ENCODE measurements at regions not wholly inside any gene's neighbourhood (a gene's known extent, or its start where the extent isn't known, plus 50 kb on each side); places are given as distances from the start of the nearest gene placed in this dataset.

- no peak for DNase-seq
Measured at GRCh38 chr13:70362820-70363570, 254.7 kb upstream of the KLHL1 start.

DNA sequence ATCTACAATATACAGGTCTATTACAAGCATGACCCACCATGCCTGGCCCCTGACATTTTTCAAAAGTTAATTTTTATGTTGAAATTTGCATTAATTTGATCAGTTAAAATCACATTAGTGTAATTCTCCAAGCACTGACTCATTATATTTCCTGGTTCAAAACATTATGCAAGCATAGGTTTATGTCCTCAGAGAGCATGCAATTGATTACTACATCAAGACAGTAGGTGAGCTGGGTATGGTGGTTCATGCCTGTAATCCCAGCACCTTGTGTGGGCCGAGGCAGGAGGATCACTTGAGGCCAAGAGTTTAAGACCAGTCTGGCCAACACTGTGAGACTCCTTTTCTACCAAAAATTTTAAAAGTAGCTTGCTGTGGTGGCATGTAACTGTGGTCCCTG is 248.8 kb upstream of the KLHL1 start:
- no peak for DNase-seq

DNA sequence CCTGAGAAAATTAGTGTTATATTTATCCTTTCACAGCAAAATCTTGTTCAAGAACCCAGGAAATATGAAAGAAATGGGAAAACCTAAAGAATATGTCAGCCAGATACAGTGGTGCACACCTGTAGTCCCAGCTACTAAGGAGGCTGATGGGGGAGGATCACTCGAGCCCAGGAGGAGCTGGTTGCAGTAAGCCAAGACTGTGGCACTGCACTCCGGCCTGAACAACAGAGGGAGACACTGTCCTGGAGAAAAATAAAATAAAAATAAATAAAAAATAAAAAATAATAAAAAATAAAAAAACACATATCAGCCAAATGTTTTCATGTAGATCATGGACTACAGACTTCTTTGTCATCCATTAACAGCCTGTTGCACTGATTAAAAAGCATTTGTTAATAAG is 244.8 kb upstream of the KLHL1 start:
- DNase-seq = no peak

DNA sequence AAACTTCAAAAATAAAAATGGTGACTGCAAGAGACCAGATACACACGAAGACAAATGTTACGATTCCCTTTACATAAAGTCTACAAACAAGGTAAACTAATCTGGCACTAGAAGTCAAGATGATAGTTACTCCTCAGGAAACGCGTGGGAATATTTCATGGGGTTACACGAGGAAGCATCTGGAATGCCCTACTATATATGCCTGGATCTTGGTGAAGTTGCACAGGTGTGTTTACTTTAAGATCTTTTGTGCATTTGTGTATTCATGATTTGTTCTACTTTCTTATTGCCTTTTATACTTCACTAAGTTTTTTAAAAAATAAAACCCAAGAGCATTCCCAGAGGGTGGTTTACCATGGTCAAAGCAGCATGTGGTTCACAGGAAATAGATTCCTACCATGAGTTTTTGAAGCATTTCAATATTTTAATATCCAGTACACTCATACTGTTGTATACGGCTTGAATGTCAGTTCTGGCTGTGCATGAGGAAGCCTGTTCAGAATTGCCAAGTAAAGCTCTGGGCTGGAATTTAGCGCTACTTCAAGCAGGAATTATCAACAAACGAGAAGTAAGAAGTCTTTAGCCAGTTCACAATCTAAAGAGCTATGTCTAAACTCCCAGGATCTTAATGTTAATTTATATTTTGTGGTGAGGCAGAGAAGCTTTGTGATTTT is 239.8 kb upstream of the KLHL1 start:
- DNase-seq = no peak

- no peak for DNase-seq
Measured at GRCh38 chr13:70339738-70340137, 231.5 kb upstream of the KLHL1 start.

GRCh38 chr13:70338609-70339008 is 230.4 kb upstream of the KLHL1 start:
- DNase-seq = no peak

DNA sequence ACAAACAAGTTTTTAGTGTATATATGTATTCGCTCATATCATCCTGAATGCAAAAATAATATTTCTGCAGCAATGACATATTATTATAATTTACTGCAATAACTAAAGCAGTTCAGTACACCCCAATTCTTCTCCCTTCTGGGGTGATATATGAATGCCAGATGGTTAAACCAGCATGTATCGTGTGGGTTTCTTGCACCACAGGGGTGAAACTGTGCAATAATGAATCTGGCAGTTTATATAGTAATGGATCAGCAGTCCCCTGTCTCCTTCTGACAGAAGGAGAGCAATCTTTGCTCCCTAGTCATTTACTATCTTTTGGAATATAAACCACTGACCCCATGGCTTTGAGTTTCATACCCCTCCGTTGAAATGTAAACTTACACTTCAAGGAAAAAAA is 228.6 kb upstream of the KLHL1 start:
- DNase-seq = no peak

DNA sequence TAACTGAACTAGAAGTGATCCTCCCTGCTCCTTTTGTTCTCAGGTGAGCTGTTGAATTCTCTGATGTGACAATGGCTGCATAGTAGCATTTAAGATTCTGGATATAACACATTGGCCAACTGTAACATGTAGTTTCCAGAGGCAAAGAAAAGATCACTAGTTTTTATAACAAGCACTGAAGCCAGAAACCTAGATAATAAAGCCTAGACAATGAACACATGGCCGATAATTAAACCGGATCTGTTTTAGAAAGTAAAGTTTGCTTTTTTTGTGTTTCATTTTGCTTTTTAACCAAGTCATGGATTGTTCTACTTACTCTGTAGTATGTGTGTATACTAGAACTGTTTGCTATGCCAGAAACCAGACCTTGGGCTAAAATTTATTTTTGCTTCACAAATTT is 225.5 kb upstream of the KLHL1 start:
- no peak for DNase-seq

GRCh38 chr13:70330697-70331361 is 222.6 kb upstream of the KLHL1 start:
- DNase-seq = no peak

DNA sequence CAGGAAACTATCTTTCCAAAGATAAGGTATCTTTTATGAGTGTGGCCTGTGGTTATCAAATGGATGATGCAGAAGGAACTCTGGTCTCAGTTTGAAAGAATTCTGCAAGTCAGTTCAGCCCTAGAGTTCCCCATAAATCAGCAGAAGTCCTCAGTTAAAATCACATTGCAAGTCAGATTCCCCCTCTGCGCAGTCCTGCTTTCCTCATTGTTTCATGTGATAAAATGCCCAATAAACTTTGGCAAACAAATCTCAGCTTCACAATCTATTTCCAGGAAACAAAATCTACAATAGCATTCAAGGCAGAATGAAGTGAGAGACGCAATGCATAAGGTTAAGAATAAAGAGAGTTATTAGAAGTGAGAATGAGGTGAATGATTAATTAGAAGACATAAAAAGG is 216.3 kb upstream of the KLHL1 start:
- DNase-seq = no peak

DNA sequence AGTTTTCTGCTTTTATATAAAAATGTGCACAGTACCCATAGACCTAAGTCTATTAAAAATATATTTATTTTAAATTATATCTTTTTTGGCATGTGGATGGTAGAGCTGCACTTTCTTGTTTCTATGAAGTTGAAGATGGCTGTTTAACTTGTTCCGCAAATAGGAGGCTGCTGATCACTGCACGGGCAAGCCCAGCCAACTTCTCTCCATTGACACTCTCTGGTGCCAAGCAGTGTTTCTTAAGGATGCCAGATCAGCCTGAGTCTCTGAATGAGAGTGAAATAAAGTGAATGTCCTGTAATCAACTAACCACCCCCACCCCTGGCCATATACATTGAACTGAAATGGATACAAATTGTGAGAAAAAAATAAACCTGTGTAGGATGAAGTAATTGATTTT is 202.9 kb upstream of the KLHL1 start:
- no peak for DNase-seq

GRCh38 chr13:70310396-70311119 is 202.3 kb upstream of the KLHL1 start:
- DNase-seq = no peak

- DNase-seq = no peak
Measured at GRCh38 chr13:70297189-70297616, 189.0 kb upstream of the KLHL1 start.

DNA sequence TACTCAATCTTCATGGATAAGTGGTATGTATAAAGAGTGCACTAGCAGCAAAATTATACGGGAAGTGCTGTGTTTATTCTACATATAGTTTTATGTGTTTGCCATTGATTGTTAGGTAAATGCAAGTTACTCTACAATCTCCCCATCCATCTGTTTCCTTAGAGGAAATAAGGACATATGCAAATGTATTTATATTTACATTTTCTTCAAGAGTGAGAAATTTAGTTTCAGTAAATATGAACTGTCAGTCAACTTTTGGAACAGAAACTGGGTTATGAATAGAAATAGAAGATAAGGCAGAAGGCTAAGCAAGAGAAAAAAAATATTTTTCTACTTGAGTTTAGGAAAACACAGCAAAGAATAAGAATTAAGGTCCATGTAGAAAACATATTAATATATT is 176.1 kb upstream of the KLHL1 start:
- no peak for DNase-seq

DNA sequence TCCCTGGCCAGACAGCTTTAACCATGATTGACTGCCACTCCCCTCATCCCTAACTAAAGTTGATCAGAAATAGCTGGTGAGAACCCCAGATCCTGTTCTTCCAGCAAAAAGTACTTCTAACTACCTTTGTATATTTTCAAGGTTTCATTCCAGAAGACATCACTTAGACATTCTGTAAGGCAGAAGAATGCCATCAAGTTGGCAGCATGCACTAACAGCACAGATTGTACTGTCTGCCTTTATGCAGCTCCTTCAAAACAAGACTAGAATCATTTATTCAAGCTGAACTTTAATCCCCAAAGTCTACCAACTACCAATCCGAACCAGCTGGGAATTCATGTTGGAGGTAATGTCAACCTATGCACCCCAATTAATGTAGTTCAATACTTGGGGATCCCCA is 167.6 kb upstream of the KLHL1 start:
- DNase-seq = no peak

DNA sequence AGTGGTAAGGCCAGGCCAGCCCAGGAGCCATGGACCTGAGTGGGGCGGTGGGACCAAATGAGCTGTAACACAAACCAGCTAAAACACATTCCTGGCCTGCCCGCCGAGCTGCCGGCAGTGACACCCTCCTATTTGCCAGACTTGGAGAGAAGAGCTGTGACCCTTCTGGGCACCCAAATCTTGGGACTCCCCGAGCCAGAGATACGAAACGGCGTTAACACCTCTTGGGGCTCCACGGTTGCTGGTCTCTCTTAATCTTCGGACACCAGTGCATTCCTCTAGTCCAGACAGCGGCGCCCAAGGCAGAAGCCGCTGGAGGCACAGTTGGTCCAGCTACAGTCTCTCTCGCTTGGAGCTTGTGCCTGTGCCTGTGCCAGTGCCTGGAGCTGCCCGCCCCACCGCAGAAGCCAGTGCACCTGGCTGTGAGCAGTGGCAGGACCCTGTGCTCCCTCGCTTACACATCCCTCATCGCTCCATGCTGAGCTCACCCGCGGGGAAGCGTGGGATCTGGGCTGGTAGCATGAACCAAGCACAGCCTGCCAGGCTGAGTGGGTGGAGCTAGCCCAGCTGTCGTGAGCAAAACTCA is 147.2 kb upstream of the KLHL1 start:
- DNase-seq = no peak

GRCh38 chr13:70253834-70254233 is 145.6 kb upstream of the KLHL1 start:
- no peak for DNase-seq

GRCh38 chr13:70253411-70253810 is 145.2 kb upstream of the KLHL1 start:
- DNase-seq = no peak

GRCh38 chr13:70249332-70250064 is 141.2 kb upstream of the KLHL1 start:
- DNase-seq = no peak

- DNase-seq = no peak
Measured at GRCh38 chr13:70237131-70237530, 128.9 kb upstream of the KLHL1 start.

- no peak for DNase-seq
Measured at GRCh38 chr13:70235565-70235964, 127.3 kb upstream of the KLHL1 start.

DNA sequence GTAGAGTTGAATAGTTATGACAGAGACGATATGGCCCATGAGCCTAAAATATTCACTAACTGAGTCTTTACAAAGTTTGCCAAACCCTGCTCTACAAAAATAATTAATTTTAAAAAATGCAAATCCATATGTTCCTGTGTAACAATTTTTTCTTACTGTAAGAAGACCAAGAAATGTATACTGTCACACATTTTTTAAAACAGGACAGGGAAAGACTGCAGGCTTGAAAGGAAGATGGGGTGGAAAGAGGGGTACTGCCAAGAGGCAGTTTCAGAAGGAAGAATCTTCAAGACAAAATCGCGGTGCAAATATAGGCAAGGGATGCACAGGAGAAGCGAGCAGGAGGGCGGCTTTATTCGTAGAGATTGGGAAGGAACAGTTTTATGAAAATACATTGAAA is 115.7 kb upstream of the KLHL1 start:
- DNase-seq = no peak

Measured in T-helper 9 cell (primary cell).